ENCODE measurements at regions not wholly inside any gene's neighbourhood (a gene's known extent, or its start where the extent isn't known, plus 50 kb on each side); places are given as distances from the start of the nearest gene placed in this dataset.

GRCh38 chr5:3004361-3005080 is 253.0 kb upstream of the IRX2 start:
- H3K27ac ChIP-seq (ENCODE audit: low read depth, low read length): no peak overlapping the region
- POLR2A ChIA-PET: no interaction called here
- no peak overlapping the region for H3K4me3 ChIP-seq (ENCODE audit: low read depth, low read length)
- H3K27me3 ChIP-seq (ENCODE audit: control insufficient read depth, insufficient read depth, low read length): no peaks in the 10 kb centered on the region
- H3K9me3 ChIP-seq (ENCODE audit: control insufficient read depth, insufficient read depth, low read length): peaks cover 67% of the 10 kb centered on the region
- CTCF ChIA-PET: no interaction called here
- TF ChIP-seq, protein P1, sequence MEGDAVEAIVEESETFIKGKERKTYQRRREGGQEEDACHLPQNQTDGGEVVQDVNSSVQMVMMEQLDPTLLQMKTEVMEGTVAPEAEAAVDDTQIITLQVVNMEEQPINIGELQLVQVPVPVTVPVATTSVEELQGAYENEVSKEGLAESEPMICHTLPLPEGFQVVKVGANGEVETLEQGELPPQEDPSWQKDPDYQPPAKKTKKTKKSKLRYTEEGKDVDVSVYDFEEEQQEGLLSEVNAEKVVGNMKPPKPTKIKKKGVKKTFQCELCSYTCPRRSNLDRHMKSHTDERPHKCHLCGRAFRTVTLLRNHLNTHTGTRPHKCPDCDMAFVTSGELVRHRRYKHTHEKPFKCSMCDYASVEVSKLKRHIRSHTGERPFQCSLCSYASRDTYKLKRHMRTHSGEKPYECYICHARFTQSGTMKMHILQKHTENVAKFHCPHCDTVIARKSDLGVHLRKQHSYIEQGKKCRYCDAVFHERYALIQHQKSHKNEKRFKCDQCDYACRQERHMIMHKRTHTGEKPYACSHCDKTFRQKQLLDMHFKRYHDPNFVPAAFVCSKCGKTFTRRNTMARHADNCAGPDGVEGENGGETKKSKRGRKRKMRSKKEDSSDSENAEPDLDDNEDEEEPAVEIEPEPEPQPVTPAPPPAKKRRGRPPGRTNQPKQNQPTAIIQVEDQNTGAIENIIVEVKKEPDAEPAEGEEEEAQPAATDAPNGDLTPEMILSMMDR (IDR thresholded peaks at IDR 0.05; ENCODE audit: low read depth, low read length): no peak
- DNase-seq (ENCODE audit: low read depth, low spot score): no peak

DNA sequence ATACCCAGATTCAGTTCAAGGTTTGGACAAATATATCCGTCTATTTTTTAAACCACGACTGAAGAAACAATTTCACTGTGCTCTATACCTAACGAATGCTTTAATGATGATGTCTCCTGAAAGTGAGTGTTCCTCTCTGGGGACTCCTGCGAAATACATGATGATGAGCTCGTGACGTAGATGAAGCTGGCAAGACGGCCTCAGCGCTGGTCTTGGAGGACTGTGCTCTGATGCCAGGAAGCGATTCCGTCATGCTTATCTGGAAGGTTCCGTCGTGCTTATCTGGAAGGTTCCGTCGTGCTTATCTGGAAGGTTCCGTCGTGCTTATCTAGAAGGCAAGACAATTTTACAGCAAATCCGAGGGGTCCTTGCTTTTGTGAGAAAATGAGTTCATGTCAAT is 250.8 kb upstream of the IRX2 start:
- CTCF ChIA-PET: no interaction called here
- H3K4me3 ChIP-seq (ENCODE audit: low read depth, low read length): no peak overlapping the region

DNA sequence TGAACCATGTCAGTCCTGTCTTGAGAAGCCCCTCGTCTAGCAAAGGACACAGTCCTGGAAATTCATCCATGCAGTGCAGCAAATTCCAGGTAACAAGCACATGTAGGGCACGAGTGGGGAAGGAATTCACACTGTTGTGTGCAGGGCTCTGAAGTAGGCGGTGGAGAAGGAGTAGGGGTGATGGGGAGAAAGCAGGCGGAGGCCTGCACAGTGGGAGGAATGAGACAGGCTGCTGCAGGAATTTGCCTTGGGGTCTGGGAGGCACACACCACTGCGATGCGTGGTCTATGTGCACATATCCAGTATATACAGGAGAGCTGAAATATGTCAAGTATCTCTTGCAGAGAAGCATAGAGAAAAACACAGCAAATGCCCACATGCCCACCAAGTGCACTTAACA is 249.2 kb upstream of the IRX2 start:
- ChIA-PET CTCF (no interaction called here), POLR2A (no interaction called here)
- H3K4me3 ChIP-seq (ENCODE audit: low read depth, low read length): no peak overlapping the region
- H3K27ac ChIP-seq (ENCODE audit: low read depth, low read length): no peak overlapping the region
- TF ChIP-seq, protein P1 (IDR thresholded peaks at IDR 0.05; ENCODE audit: low read depth, low read length): no peak
- H3K9me3 ChIP-seq (ENCODE audit: control insufficient read depth, insufficient read depth, low read length): peaks cover 67% of the 10 kb centered on the region
- no peak for DNase-seq (ENCODE audit: low read depth, low spot score)
- H3K27me3 ChIP-seq (ENCODE audit: control insufficient read depth, insufficient read depth, low read length): no peaks in the 10 kb centered on the region

More for the DNA sequence above, 250.8 kb upstream of the IRX2 start:
- H3K27ac ChIP-seq (ENCODE audit: low read depth, low read length): no peak overlapping the region
- DNase-seq (ENCODE audit: low read depth, low spot score): no peak
- POLR2A ChIA-PET: no interaction called here
- TF ChIP-seq, protein P1 (IDR thresholded peaks at IDR 0.05; ENCODE audit: low read depth, low read length): no peak
- H3K9me3 ChIP-seq (ENCODE audit: control insufficient read depth, insufficient read depth, low read length): peaks cover 65% of the 10 kb centered on the region
- no peaks in the 10 kb centered on the region for H3K27me3 ChIP-seq (ENCODE audit: control insufficient read depth, insufficient read depth, low read length)

GRCh38 chr5:2999926-3000325 is 248.4 kb upstream of the IRX2 start:
- Histone ChIP-seq H3K27ac (ENCODE audit: low read depth, low read length) (no peak overlapping the region), H3K4me3 (ENCODE audit: low read depth, low read length) (no peak overlapping the region), H3K27me3 (ENCODE audit: control insufficient read depth, insufficient read depth, low read length) (no peaks in the 10 kb centered on the region), H3K9me3 (ENCODE audit: control insufficient read depth, insufficient read depth, low read length) (peaks cover 66% of the 10 kb centered on the region)
- POLR2A ChIA-PET: no interaction called here
- TF ChIP-seq, protein P1 (IDR thresholded peaks at IDR 0.05; ENCODE audit: low read depth, low read length): no peak
- CTCF ChIA-PET: no interaction called here
- no peak for DNase-seq (ENCODE audit: low read depth, low spot score)

DNA sequence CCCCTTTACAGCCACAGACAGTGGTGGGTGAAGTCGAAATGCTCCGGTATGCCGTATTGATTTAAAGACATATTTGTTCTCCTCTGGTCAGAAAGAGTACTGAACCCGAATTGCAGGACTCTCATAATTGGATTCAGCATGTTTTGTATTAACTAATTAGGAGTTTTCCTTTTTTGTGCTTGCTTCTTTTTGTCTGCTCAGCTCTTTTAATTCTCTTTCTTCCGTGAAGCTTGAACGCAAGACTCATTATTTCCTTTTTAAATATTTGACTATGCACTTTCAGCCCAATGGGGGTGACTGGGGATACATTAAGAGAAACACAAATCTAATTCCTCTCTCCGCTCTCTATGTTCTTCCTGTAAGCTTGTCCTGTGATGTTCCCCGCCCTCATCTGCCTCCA is 246.6 kb upstream of the IRX2 start:
- no peak overlapping the region for H3K27ac ChIP-seq (ENCODE audit: low read depth, low read length)
- H3K27me3 ChIP-seq (ENCODE audit: control insufficient read depth, insufficient read depth, low read length): no peaks in the 10 kb centered on the region
- ChIA-PET POLR2A (no interaction called here), CTCF (no interaction called here)
- no peak overlapping the region for H3K4me3 ChIP-seq (ENCODE audit: low read depth, low read length)
- H3K9me3 ChIP-seq (ENCODE audit: control insufficient read depth, insufficient read depth, low read length): peaks cover 70% of the 10 kb centered on the region
- no peak for DNase-seq (ENCODE audit: low read depth, low spot score)
- TF ChIP-seq, protein P1 (IDR thresholded peaks at IDR 0.05; ENCODE audit: low read depth, low read length): no peak
